ENCODE measurements at regions not wholly inside any gene's neighbourhood (a gene's known extent, or its start where the extent isn't known, plus 50 kb on each side); places are given as distances from the start of the nearest gene placed in this dataset.
"Not testable (repeated sequence)": the region's sequence is repeated elsewhere in the genome, so short reads cannot be mapped to it uniquely, and the experiment has no call there.

DNA sequence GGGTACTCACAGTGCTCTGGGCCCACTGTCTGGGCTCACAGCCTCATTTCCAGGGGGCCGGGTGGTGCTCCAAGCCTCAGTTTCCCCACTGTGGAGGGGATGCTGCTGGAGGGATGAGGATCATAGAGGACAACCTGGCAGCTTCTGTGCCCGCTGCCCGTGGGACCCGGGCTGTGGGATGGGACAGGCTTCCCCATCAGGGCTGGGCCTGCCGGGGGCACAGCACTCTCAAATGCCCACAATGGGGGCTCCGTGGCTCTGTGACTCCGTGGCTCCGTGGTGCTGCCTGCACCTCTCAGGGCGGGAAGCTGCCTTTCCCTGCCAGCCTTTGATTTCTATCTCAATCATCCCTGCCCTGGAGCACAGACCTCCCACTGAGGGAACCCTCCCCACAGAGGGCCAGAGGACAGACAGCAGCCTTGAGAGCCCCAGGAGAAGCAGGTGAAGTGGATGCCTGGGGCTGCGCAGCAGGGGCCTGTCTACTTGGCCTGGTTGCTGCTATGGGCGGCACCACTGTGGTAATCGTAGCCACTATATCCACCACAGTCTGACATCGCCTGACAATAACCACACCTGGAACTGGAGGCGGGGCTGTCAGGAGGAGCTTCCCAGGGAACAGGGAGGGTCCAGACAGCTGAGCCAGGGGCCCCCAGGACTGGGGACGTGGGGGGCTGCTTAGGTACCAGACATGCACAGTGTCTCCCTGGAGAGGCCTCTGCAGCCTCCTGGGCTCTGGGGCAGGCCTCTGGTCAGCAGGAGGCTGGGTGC lies 375.9 kb downstream of the TMEM121 start:
- no peak overlapping the region for H3K4me3 ChIP-seq (ENCODE audit: low read depth, low read length)
- TF ChIP-seq, protein P1, sequence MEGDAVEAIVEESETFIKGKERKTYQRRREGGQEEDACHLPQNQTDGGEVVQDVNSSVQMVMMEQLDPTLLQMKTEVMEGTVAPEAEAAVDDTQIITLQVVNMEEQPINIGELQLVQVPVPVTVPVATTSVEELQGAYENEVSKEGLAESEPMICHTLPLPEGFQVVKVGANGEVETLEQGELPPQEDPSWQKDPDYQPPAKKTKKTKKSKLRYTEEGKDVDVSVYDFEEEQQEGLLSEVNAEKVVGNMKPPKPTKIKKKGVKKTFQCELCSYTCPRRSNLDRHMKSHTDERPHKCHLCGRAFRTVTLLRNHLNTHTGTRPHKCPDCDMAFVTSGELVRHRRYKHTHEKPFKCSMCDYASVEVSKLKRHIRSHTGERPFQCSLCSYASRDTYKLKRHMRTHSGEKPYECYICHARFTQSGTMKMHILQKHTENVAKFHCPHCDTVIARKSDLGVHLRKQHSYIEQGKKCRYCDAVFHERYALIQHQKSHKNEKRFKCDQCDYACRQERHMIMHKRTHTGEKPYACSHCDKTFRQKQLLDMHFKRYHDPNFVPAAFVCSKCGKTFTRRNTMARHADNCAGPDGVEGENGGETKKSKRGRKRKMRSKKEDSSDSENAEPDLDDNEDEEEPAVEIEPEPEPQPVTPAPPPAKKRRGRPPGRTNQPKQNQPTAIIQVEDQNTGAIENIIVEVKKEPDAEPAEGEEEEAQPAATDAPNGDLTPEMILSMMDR (IDR thresholded peaks at IDR 0.05; ENCODE audit: low read depth, low read length), result no peak

DNA sequence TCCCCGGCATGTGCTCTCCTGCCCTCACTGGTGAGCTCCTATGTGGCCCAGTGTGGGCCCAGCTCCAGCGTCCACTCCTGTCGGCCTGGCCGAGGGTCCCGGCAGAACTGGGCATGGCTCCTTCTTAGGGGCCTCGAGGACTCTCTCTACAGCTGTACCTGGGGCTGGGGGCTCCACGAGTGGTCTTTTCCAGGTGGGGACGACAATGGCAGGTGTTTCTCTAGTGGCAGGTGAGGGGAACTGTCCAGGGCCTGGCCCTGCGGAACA lies 376.4 kb downstream of the TMEM121 start:
- not testable (repeated sequence) for H3K4me3 ChIP-seq (ENCODE audit: low read depth, low read length)

DNA sequence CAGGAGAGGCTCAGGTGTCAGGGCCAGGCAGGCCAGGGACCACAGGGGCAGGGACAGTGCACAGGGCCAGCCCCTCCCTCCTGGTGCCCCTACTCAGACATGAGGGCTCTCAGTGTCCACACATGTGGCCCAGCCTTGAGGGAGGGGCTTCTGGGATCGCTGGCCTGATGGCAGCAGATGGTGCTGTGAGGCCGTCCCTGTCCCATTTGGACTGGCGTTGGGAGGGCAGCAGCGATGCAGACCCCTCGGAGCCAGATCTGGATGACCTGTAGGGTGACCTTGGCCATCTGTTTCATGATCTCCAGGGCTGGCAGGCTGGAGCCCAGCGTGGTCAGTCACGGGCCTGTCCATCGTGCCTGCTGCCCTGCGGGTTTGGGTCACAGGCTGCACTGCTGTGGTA lies 377.6 kb downstream of the TMEM121 start:
- TF ChIP-seq, protein P1 (IDR thresholded peaks at IDR 0.05; ENCODE audit: low read depth, low read length), result no peak
- no peak overlapping the region for H3K4me3 ChIP-seq (ENCODE audit: low read depth, low read length)

DNA sequence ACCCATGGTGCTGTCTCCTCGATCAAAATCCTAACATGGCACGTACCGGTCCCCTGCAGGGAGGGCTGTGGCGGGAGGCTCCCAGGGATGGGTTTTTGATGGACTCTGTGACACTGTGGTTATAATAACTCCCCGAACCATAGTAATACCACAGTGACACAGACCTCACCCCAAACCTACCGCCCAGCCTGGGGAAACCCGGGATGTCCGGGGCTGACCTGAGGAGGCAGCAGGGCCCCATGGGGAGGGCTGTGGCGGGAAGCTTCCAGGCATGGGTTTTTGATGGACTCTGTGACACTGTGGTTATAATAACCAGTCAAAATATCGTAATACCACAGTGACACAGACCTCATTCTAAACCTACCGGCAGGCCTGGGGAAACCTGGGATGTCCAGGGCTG lies 378.0 kb downstream of the TMEM121 start:
- TF ChIP-seq, protein P1 (IDR thresholded peaks at IDR 0.05; ENCODE audit: low read depth, low read length), result no peak

DNA sequence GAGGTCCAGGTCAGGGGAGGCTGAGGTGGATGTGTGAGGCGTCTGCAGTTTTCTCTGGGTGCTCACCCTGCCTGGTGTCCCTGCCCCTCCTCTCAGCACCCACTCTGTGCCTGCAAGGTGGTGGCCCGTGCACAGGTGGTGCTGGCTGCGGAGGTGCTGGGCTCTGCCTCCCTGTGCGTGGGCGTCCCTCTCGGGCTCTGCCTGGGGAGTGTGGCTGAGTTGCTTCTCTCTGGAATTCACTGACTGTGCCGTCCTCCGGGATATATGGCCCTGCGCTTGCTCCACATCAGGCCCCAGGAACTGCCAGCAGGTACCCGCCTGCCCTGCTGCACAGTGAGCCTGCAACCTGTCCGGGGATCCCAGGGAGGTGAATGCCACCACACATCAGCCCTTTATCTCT lies 379.1 kb downstream of the TMEM121 start:
- TF ChIP-seq, protein P1 (IDR thresholded peaks at IDR 0.05; ENCODE audit: low read depth, low read length), result no peak
- no peak overlapping the region for H3K4me3 ChIP-seq (ENCODE audit: low read depth, low read length)

More for the DNA sequence above, 378.0 kb downstream of the TMEM121 start:
- H3K4me3 ChIP-seq (ENCODE audit: low read depth, low read length), result no peak overlapping the region

DNA sequence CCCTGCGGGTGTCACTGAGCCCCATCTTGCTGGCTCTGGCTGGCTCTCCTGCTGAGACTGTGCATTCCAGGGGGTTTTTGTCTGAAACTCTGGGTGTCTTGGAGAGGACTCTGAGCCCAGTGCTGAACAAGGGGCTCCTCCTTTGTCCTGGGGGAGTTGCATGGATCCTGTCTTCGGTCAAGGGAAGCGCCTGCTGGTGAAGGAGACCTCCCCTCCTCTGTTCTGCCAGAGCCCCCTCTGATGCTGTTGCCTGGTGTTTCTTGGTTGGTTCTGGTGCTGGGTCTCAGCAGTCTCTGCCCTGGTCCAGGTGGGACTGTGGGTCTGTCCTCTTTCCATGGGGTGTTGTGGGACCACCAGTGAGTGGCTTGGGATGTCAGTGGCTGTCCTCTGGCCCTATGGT lies 380.9 kb downstream of the TMEM121 start:
- TF ChIP-seq, protein P1 (IDR thresholded peaks at IDR 0.05; ENCODE audit: low read depth, low read length), result no peak
- no peak overlapping the region for H3K4me3 ChIP-seq (ENCODE audit: low read depth, low read length)

DNA sequence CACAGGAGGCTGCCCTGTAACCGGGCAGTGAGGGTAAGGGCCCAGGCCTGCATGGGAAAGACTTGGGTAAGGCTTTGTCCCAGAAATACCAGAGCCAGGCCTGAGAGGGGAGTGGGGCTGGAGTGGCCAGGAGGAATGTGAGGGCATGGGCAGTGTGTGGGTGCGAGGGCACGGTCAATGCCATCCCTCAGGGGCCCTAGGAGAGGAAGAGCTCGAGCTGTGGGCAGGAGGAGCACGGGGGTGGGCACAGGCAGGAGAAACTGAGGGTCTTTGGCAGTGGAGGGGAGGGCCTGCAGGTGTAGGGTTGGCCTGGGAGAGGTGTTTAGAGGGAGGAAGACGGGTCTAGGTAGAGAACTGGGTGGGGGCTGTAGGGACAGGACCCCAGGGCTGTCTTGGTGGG lies 381.6 kb downstream of the TMEM121 start:
- TF ChIP-seq, protein P1 (IDR thresholded peaks at IDR 0.05; ENCODE audit: low read depth, low read length), result no peak
- no peak overlapping the region for H3K4me3 ChIP-seq (ENCODE audit: low read depth, low read length)

DNA sequence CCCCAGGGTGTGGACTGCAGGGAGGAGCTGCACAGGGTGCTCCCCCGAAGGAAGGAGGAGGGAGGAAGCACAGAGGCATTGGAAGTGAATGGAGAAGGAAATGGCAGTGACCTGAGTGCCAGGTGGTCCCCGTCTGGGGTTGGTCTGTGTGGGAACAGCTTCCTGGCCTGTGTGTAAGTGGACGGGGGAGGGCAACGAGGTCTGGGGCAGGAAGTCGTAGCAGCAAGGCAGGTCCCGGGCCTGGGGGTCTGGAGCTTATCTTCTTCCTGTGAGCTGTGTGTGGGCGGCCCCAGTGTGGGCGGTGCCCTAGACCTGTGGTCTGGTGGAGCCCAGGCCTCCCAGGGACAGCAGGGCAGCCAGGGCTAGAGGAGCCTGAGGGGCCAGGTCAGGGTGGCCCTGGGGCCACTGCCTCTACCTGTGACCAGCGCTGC lies 382.1 kb downstream of the TMEM121 start:
- H3K4me3 ChIP-seq (ENCODE audit: low read depth, low read length), result no peak overlapping the region
- TF ChIP-seq, protein P1 (IDR thresholded peaks at IDR 0.05; ENCODE audit: low read depth, low read length), result no peak
